ENCODE measurements at regions not wholly inside any gene's neighbourhood (a gene's known extent, or its start where the extent isn't known, plus 50 kb on each side); places are given as distances from the start of the nearest gene placed in this dataset.

- DNase-seq, result no peak
Measured at GRCh38 chr5:165914456-165914855, 2377.0 kb upstream of the WWC1 start.

- no peak for DNase-seq
Measured at GRCh38 chr5:165919196-165919595, 2372.2 kb upstream of the WWC1 start.

GRCh38 chr5:165920655-165921054, 2370.8 kb upstream of the WWC1 start:
- no peak for DNase-seq

GRCh38 chr5:165928971-165929370, 2362.5 kb upstream of the WWC1 start:
- no peak for DNase-seq

GRCh38 chr5:165940541-165940940, 2350.9 kb upstream of the WWC1 start:
- DNase-seq, result no peak

GRCh38 chr5:165956854-165957253, 2334.6 kb upstream of the WWC1 start:
- DNase-seq, result no peak

- no peak for DNase-seq
Measured at GRCh38 chr5:165981671-165982070, 2309.8 kb upstream of the WWC1 start.

GRCh38 chr5:165996201-165996875, 2295.1 kb upstream of the WWC1 start:
- no peak for DNase-seq

- DNase-seq, result no peak
Measured at GRCh38 chr5:165999693-166000320, 2291.6 kb upstream of the WWC1 start.

- no peak for DNase-seq
Measured at GRCh38 chr5:166004006-166004405, 2287.4 kb upstream of the WWC1 start.

- DNase-seq, result no peak
Measured at GRCh38 chr5:166013415-166013814, 2278.0 kb upstream of the WWC1 start.

- no peak for DNase-seq
Measured at GRCh38 chr5:166014256-166014655, 2277.2 kb upstream of the WWC1 start.

GRCh38 chr5:166018716-166019115, 2272.7 kb upstream of the WWC1 start:
- no peak for DNase-seq

GRCh38 chr5:166022065-166022464, 2269.4 kb upstream of the WWC1 start:
- DNase-seq, result no peak

GRCh38 chr5:166024970-166025369, 2266.5 kb upstream of the WWC1 start:
- DNase-seq, result no peak

- DNase-seq, result no peak
Measured at GRCh38 chr5:166027582-166027981, 2263.9 kb upstream of the WWC1 start.

- no peak for DNase-seq
Measured at GRCh38 chr5:166031926-166032325, 2259.5 kb upstream of the WWC1 start.

GRCh38 chr5:166032601-166033000, 2258.8 kb upstream of the WWC1 start:
- DNase-seq, result no peak

- no peak for DNase-seq
Measured at GRCh38 chr5:166045961-166046360, 2245.5 kb upstream of the WWC1 start.

GRCh38 chr5:166046956-166047355, 2244.5 kb upstream of the WWC1 start:
- DNase-seq, result no peak

- no peak for DNase-seq
Measured at GRCh38 chr5:166050531-166050930, 2240.9 kb upstream of the WWC1 start.

GRCh38 chr5:166058660-166059059, 2232.8 kb upstream of the WWC1 start:
- DNase-seq, result no peak

- no peak for DNase-seq
Measured at GRCh38 chr5:166062094-166062493, 2229.4 kb upstream of the WWC1 start.

- DNase-seq, result no peak
Measured at GRCh38 chr5:166062719-166063118, 2228.7 kb upstream of the WWC1 start.

GRCh38 chr5:166063261-166063660, 2228.2 kb upstream of the WWC1 start:
- no peak for DNase-seq
